OCI-LY7 (cell line): ENCODE measurements at regions not wholly inside any gene's neighbourhood (a gene's known extent, or its start where the extent isn't known, plus 50 kb on each side); places are given as distances from the start of the nearest gene placed in this dataset.

ENCODE experiments used
- CTCF ChIP-seq: fragments of 200-600 bp; sonication (generic); conservative IDR thresholded peaks from 2 replicates; pipeline ENCODE4 v1.5.1; 2014; ENCODE audit warnings: mild to moderate bottlenecking, antibody characterized with exemption, low read length, moderate library complexity, mixed read lengths
- EZH2phosphoT487 ChIP-seq: fragments of 200-600 bp; sonication (generic); IDR thresholded peaks from 2 replicates; pipeline ENCODE4 v1.6.1; 2018; ENCODE audit warnings: low read depth, borderline replicate concordance, mild to moderate bottlenecking, mixed run types, antibody characterized with exemption, low read length, moderate library complexity, mixed read lengths

GRCh38 chr3:127037971-127038446 is 55.1 kb downstream of the PLXNA1 start:
- no peak for TF ChIP-seq CTCF
- TF ChIP-seq EZH2phosphoT487, result no peak
